ENCODE measurements at regions not wholly inside any gene's neighbourhood (a gene's known extent, or its start where the extent isn't known, plus 50 kb on each side); places are given as distances from the start of the nearest gene placed in this dataset.

GRCh38 chr19:30070198-30070967, 128.3 kb downstream of the URI1 start:
- no peak overlapping the region for H3K27ac ChIP-seq (ENCODE audit: low read depth, low read length)
- intact Hi-C loops (cut with micrococcal nuclease) = no loop called here
- H3K4me2 ChIP-seq (ENCODE audit: low read length) = no peak overlapping the region
- H3K4me1 ChIP-seq (ENCODE audit: control insufficient read depth in 1 of 2, insufficient read depth in 2 of 2, low read length in 2 of 2) = no peaks in the 10 kb centered on the region
- H3K4me3 ChIP-seq (replicated peaks in 1 of 2; ENCODE audit: low read depth in 1 of 2, low read length in 2 of 2) = no peak overlapping the region
- H3K9ac ChIP-seq (ENCODE audit: low read length) = no peak overlapping the region
- no peaks in the 10 kb centered on the region for H3K9me2 ChIP-seq (ENCODE audit: insufficient read depth)
- H4K20me1 ChIP-seq (ENCODE audit: insufficient read depth) = no peaks in the 10 kb centered on the region
- DNase-seq (ENCODE audit: low read depth, low spot score) (no peak), ATAC-seq (no peak)
- H3K27me3 ChIP-seq (ENCODE audit: insufficient read depth, low read length) = peaks cover 2% of the 10 kb centered on the region; the same call in 1 of the 2 replicates
- H3K9me3 ChIP-seq (ENCODE audit: control insufficient read depth in 1 of 2, insufficient read depth in 1 of 2, low read depth in 1 of 2, low read length in 2 of 2) = no peaks in the 10 kb centered on the region
- H3K79me2 ChIP-seq (ENCODE audit: insufficient read depth, low read length) = no peaks in the 10 kb centered on the region
- H2AFZ ChIP-seq (ENCODE audit: low read depth, low read length, poor library complexity, severe bottlenecking) = no peak overlapping the region
- ChIA-PET RAD21 (ENCODE audit: low non-redundant PET in 1 of 2, low total read pairs in 2 of 2, uncharacterized antibody in 2 of 2, unreplicated experiment in 2 of 2) (no interaction called here), CTCF (no interaction called here), POLR2A (no interaction called here)
- TF ChIP-seq, protein P1, sequence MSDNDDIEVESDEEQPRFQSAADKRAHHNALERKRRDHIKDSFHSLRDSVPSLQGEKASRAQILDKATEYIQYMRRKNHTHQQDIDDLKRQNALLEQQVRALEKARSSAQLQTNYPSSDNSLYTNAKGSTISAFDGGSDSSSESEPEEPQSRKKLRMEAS (IDR thresholded peaks at IDR 0.05) = no peak
- TF ChIP-seq POLR2AphosphoS5 (IDR thresholded peaks at IDR 0.05; ENCODE audit: low read depth, low read length) = no peak
- TF ChIP-seq CBX3 (IDR thresholded peaks at IDR 0.05; ENCODE audit: low read depth) = no peak
- TF ChIP-seq YY1 (IDR thresholded peaks at IDR 0.05; ENCODE audit: extremely low read depth, insufficient replicate concordance, low read depth, low read length) = no peak
- no peak for TF ChIP-seq TCF7L2 (IDR thresholded peaks at IDR 0.05; ENCODE audit: borderline replicate concordance, extremely low read depth, insufficient read depth, insufficient read length)
- no peak for TF ChIP-seq REST (IDR thresholded peaks at IDR 0.05; ENCODE audit: low read depth)
- no peak for TF ChIP-seq SIN3A (IDR thresholded peaks at IDR 0.05; ENCODE audit: low read depth)
- no peak for TF ChIP-seq ELF1 (IDR thresholded peaks at IDR 0.05; ENCODE audit: borderline replicate concordance, low read depth)
- TF ChIP-seq, protein P2, sequence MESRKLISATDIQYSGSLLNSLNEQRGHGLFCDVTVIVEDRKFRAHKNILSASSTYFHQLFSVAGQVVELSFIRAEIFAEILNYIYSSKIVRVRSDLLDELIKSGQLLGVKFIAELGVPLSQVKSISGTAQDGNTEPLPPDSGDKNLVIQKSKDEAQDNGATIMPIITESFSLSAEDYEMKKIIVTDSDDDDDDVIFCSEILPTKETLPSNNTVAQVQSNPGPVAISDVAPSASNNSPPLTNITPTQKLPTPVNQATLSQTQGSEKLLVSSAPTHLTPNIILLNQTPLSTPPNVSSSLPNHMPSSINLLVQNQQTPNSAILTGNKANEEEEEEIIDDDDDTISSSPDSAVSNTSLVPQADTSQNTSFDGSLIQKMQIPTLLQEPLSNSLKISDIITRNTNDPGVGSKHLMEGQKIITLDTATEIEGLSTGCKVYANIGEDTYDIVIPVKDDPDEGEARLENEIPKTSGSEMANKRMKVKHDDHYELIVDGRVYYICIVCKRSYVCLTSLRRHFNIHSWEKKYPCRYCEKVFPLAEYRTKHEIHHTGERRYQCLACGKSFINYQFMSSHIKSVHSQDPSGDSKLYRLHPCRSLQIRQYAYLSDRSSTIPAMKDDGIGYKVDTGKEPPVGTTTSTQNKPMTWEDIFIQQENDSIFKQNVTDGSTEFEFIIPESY (IDR thresholded peaks at IDR 0.05; ENCODE audit: extremely low read depth, insufficient replicate concordance, low read length) = no peak
- TF ChIP-seq ZFX (IDR thresholded peaks at IDR 0.05) = no peak
- no peak for TF ChIP-seq SRF (IDR thresholded peaks at IDR 0.05; ENCODE audit: low read depth)
- TF ChIP-seq FOSL1 (IDR thresholded peaks at IDR 0.05; ENCODE audit: low read depth) = no peak
- no peak for TF ChIP-seq SP1 (IDR thresholded peaks at IDR 0.05; ENCODE audit: low read depth)
- TF ChIP-seq CTCF (IDR thresholded peaks at IDR 0.05 in 2 of 3, conservative IDR thresholded peaks at IDR 0.05 in 1 of 3; ENCODE audit: borderline replicate concordance in 1 of 3, insufficient read depth in 1 of 3, low read depth in 2 of 3, low read length in 2 of 3) = no peak
- no peaks in the 10 kb centered on the region for H3K36me3 ChIP-seq (ENCODE audit: control insufficient read depth in 1 of 2, insufficient read depth in 2 of 2, low read length in 2 of 2)
- no TSS peak for BruUV-seq (replicated peaks)
